GM21381 (cell line): ENCODE measurements at regions not wholly inside any gene's neighbourhood (a gene's known extent, or its start where the extent isn't known, plus 50 kb on each side); places are given as distances from the start of the nearest gene placed in this dataset.
"Not testable (repeated sequence)": the region's sequence is repeated elsewhere in the genome, so short reads cannot be mapped to it uniquely, and the experiment has no call there.

ENCODE experiments used
- ATAC-seq: cut with Tn5 transposase; IDR thresholded peaks from one replicate; pipeline ENCODE4 v1.9.1; 2021; ENCODE audit warnings: mild to moderate bottlenecking, moderate library complexity; ENCODE audit not compliant: unreplicated experiment

DNA sequence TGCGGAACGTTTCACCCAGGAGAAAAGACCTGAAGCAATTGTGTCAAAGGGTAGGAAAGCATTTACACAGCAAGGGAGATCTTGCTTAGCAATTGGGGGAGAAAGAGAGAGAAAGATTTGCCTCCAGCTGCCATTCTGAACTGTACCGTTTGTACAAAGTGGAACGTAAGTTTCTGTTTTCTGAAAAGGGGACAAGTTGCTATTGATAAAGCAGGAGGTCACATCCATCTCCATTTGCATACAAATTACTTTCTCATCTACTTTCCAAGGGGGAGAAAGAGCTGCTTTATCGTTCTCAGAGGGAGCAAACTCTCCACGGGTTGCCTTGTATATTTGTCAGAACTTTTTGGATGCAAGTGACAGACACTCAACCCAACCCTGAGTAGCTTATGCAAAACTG lies 92.0 kb upstream of the CARD11 start:
- ATAC-seq, result no peak

DNA sequence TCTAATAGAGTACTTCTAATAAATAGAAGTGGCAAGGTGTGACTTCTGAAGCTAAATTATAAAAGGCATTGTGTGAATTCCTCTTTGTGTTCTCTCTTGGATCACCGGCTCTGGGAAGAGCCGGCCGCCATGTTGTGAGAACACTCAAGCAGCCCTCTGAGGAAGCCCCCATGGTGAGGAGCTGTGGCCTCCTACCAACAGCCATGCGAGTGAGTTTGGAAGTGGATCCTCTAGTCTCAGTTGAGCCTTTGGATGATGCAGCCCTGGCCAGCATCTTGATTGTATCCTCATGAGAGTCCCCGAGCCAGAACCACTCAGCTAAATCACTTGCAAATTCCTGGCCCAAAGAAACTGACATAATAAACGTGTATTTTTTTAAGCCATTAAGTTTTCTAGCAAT lies 94.5 kb upstream of the CARD11 start:
- ATAC-seq, result no peak

DNA sequence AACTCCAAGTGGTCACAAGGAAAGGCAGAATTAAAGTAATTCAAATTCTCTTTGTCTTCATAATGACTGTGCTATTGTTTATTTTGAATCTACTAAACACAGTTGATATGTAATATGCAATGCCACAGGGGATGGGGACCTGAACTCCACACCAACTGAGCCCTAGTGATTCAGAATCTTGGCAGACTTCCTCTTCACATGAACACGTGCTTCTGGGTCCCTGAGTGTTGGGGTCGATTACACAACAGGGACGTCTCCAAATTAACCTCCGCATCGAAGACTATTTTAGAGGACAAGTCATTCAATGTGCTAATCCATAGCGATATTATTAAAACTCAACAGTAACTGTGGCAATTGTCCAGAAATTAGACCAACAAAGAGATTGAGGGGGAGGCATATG lies 95.3 kb upstream of the CARD11 start:
- ATAC-seq, result no peak

DNA sequence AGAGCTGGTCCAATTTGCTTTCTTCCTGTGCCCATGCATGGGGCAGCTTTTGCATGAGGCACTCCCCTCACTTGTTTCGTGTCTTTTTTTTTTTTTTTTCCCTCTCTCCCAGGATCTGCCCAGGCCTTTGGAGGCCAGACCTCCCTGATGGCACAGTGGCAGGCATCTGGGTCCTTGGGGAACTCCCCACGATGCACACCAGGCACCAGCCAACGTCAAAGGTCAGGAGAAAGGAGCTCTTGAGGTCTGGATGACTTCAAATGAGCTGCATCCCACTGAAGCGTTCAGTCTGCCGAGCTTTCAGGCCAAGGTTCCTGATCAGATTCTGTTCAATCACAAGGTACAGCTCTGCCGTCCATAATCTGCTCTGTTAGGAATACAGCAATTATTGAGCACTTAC lies 97.2 kb upstream of the CARD11 start:
- no peak for ATAC-seq

DNA sequence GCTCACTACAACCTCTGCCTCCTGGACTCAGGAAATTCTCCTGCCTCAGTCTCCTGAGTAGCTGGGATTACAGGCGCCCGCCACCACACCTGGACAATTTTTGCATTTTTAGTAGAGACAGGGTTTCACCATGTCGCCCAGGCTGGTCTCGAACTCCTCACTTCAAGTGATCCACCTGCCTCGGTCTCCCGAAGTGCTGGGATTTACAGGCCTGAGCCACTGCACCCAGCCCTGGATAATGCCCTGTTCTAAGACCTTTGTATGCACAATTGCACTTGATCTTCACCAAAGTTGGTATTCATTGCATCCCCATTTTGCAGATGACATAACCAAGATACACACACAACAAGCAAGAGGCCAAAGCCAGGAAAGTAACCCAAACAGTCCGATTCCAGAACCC lies 97.7 kb upstream of the CARD11 start:
- no peak for ATAC-seq

DNA sequence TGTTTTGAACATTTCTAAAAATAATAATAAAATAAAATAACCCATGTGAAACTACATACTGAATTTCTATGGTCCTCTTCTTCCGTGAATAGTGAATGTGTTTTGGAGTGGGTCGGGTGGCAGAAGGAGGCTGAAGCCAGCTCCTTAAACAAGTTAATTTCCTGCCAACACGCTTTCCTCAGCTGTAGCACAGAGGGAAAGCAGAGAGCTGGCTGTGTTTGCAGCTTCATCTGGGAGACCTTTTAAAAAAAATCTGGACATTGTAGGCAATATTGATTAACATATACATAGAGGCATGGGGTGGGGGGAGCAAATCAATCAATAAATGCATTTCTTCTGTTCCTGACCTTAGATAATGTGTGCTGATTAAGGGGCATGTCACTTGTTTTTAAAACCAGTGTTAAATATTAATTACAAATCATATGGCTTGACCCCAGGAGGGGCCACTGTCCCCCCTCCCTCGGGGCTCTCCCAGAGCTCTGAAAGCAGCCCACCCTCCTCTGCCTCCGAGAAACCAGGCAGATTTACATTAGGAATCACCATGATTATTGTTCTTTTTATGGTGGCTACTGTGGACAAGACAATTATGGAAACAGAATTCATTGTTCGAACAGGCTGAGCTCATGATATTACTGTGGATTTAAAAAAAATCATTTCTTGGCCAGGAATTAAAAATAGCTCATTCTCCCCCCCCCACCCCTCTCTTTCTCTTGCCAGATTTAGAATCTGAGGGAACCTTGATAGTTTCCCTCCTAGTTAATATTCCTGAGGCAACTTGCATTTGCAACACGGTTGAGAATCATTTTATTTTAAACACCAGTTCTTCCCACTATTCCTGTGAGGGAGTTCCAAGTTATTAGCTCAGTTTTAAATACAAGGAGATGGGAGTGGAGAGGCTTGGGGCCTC lies 100.5 kb upstream of the CARD11 start:
- no peak for ATAC-seq

DNA sequence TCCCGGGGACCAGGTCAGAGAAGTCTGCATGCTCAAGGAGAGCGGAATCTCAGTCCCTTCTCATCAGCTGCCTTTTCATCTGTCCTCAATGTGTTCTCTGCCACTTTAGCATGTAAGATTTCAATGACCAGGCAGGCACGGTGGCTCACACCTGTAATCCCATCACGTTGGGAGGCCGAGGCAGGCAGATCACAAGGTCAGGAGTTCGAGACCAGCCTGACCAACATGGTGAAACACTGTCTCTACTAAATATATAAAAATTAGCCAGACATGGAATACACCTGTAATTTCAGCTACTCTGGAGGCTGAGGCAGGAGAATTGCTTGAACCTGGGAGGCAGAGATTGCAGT lies 101.1 kb upstream of the CARD11 start:
- ATAC-seq, result not testable (repeated sequence)

DNA sequence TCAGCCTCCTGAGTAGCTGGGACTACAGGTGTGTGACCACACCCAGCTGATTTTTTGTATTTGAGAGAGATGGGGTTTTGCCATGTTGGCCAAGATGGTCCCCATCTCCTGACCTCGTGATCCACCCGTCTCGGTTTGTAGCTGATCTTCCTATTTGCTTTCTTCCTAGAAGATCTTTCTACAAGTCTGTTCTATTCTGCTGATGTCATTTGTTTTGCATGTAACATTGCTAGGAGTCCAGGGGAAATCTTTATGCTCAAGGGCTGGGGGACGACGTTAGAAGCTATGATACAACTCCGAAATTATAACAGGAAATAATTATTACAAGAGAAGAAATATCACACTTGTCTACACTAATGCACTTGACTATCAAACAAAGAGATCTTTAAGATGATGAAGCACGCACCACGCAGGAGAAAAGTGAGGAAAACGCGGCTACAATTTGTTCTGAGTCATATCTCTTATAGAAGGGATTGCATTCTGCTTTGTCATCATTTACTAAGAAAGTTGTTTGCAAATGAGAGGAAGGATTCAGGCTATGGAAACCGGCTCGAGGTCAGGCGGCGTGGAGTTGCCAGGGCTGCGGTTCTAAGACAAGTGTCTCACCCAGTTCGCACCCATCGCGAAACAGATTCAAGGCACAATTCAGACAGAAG lies 103.0 kb upstream of the CARD11 start:
- no peak for ATAC-seq

DNA sequence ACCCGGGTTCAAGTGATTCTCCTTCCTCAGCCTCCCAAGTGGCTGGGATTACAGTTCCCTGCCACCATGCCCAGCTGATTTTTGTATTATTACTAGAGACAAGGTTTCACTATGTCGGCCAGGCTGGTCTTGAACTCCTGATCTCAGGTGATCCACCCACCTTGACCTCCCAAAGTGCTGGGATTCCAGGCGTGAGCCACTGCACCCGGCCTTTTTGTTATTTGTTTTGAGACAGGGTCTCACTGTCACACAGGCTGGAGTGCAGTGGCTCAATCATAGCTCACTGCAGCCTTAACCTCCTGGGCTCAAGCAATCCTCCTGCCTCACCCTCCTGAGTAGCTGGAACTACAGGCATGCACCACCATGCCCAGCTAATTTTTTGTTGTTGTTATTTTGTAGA lies 104.8 kb upstream of the CARD11 start:
- ATAC-seq, result not testable (repeated sequence)

DNA sequence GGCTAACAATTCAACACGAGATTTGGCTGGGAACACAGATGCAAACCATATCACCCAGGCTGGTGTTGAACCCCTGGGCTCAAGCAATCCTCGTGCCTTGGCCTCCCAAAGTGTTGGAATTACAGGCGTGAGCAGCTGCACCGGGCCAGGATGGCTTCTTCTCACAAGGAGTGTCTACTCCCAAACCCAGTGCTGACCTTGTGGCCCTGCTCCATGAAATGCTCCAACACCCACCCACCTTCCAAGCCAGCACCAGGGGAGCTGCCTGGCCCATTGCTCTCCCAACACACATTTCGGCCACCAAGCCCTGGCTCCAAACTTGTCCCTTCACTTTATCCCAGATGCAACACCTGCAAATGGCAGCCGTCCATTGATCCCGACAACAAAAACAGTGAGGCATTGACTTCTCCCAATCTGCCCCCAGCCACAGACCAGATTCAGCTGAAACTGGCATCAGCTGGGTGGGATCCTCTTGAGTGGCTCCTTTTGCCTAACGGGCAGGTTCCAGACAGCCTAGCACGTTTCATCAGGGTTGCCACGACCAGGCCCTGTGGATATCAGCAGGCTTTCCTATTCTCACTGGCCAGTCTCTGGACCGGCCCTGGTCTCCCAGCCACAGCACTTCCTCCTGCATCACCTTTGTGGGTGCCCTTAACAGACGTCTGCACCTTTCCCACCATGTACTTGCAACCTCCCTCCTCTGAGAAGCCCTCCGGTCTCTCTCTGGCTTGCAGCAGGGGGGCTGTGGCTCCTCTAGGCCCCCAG lies 105.7 kb upstream of the CARD11 start:
- ATAC-seq, result no peak

DNA sequence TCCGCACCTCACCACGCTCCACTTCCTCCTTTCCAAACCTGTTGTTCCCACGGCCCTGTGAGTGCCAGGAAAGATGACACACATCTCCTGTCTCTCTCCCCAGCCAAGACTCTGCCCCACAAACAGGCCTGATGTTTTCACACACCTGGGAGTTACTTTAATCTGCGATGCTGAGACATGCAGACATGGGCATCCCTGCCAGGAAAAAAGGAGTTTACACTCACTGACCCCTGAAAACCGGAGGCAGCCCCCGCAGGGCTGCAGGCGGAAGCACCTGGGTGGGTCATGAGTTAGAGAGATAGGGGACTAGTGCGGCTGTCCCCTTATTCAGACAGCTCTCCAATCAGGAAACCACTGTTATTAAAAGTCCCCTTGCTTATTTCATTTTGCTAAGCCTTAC lies 106.4 kb upstream of the CARD11 start:
- ATAC-seq, result no peak

DNA sequence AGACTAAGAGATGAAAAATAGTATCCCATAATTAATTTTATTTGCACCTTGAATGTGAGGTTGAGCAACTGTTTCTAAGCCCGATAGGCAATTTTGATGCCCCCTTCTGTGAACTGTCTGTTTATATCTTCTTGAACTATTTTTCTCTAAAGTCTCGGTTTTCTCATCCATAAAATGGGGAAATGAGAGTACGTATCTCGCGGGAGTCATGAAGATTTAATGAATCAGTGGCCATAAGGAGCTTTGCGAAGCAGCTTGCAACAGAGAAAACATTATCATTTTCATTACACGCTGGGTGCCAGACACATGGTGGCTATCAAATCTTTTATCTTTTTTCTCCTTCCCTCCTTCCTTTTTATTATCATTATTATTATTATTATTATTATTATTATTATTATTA lies 108.1 kb upstream of the CARD11 start:
- no peak for ATAC-seq

DNA sequence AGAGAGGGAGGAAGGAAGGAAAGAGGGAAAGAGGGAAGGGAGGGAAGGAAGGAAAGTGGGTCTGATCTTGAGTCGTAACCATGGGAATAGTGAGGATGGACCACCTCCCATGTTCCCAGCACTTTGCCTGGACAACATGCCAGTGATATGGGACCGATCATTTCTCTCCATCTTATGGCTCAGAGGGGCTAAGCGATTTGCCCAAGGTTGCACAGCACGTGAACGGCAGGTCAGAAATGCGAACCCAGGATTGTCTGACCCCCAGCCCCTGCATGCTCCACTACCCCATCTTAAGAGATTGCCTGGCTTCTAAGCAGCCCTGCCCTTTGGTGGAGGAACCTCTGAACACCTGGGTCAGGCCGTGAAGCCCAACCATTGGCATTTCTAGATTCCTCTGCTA lies 109.0 kb upstream of the CARD11 start:
- no peak for ATAC-seq

DNA sequence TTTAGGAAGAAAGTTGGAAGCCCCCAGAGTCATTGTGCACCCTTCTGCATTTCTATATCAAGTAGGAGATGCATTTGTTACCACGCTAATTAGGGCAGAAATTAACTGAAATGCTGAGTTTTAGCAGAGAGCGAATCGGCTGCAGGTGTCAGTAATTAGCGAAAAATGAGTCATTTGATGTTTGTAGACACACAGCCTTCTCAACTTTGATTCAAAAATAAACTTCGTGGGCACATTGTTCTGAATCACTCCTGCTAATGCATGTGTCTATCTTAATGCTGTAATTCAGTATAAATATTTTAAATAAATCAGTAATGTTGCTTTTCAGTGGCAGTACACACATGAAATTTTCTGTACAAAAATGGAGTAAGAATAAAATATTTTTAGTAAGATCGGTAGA lies 109.5 kb upstream of the CARD11 start:
- no peak for ATAC-seq

DNA sequence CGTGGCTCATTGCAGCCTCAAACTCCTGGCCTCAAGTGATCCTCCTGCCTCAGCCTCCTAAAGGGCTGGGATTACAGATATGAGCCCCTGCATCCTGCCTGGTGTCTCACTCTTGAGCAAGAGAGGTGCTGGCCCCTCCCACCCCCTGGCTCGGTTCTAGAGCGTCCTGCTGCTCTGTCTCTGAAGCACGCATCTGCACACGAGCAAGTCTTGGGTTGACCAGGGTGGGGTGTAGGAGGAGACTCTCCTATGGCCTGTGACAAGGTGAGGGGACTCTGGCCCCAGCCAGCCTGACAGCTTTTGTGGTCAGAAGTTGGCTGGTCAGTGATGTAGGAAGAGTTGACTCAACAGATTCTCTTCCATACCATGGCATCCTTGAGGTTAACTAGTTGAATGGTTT lies 110.7 kb upstream of the CARD11 start:
- no peak for ATAC-seq

DNA sequence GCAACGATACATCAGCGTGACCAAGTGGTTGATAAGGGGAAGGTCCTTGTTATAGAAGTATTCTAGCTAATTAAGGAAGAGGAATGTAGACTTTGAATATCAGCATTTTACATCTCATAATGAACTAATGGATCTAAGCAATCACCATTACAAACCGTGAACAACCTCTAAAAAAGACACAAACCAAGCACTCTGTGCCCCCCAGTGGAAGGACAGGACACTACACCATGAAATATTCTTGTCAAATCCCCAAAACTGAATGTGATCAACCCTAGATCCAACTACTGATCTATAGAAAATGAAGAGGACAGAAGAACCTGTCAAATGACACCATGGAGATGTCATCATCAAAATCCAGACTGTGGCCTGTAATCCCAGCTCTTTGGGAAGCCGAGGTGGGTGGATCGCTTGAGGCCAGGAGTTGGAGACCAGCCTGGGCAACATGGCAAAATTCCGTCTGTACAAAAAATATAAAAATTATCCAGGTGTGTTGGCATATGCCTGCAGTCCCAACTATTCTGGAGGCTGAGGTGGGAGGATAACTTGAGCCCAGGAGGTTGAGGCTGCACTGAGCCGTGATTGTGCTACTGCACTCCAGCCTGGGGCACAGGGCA lies 111.3 kb upstream of the CARD11 start:
- ATAC-seq, result no peak

DNA sequence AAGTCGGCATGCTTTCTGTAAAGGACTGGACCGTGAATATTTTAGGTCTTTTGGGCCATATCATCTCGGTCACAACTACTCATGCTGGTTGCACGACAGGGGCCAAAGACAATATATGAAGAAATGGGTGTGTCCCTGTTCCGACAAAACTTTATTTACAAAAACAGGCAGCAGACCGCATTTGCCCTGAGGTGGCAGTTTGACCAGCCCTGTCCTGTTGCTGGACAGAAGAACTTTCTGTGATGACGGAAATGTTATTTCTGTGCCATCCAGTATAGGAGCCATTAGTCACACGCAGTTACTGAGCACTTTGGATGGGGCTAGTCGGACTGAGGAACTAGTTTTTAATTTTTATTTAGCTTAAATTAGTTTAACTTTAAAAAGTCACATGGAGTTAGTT lies 112.8 kb upstream of the CARD11 start:
- ATAC-seq, result no peak

DNA sequence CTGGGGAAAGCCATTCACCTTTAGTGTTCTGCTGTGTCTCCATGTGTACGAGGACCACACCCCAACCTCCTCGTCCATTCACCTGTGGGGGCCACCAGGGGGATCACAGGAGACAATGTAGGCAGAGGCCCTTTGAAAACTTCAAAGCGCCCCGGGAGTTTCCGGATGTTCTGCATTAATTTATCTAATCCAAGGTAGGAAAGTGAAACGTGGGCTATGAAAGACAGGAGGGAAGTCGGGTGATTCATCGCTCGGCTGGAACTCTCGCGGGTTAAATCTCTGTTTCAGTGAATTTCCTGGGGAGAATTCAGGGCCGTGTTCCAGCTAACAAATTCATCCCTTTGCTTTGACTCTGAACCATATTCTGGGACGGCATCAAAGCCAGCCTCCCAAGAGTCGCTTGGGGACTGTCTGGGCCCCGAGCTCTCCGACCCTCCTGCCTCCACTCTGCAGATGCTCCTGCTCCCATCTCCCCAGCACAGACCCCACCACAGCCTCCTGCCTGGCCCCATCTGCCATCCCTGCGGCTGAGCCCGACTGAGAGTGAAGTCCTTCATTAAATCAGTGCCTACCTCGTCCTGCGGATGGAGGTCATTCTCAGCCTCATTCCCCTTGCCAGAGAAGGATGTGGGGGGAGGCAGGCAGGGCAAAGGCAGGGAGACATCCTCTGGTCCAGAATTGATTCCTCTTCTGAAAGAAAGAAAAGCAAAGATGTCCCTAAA lies 114.1 kb upstream of the CARD11 start:
- ATAC-seq, result no peak

DNA sequence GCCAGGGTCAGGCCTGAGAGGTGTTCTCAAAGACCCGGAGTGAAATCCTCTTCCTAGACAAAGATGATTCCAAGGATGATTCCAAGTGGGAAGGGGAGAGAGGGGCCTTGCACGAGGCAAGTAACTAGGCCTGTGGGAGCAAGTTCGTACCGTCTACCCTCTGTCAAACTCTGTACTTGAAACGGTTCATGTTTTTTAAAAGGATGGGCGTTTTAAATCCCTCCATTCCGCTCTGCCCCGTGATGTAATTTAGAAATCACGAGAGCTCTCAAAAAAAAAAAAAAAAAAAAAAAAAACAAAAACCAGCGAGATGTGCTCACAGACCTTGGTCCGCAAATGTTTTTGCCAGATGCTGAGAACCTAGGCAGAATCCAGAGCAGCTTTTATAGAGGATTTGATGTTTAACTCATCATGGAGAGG lies 114.7 kb upstream of the CARD11 start:
- ATAC-seq, result no peak

DNA sequence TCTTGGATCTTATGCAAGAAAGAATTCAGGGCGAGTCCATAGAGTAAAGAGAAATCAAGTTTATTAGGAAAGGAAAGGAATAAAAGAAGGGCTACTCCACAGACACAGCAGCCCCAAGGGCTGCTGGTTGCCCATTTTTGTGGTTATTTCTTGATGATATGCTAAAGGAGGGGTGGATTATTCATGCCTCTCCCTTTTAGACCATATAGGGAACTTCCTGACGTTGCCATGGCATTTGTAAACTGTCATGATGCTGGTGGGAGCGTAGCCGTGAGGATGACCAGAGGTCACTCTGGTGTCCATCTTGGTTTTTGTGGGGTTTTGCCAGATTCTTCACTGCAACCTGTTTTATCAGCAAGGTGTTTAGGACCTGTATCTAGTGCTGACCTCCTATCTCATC lies 115.4 kb upstream of the CARD11 start:
- ATAC-seq, result no peak

DNA sequence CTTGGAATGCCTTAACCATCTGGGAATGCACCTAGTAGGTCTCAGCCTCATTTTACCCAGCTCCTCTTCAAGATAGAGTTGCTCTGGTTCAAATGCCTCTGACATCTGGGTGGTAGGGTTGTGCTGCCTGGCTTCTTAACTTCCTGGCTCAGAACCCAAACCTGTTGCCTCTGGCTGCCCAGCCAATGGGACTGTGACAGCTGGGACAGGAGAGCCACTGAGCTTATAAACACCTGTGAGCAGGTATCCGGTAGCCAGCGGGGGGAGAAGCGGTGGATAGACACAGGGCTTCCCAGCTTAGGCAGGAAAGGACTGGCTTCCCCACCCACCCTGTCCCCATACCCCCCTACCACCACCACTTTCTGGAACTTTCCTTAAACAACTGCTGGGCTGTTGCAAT lies 115.8 kb upstream of the CARD11 start:
- ATAC-seq, result no peak
